ENCODE measurements at regions not wholly inside any gene's neighbourhood (a gene's known extent, or its start where the extent isn't known, plus 50 kb on each side); places are given as distances from the start of the nearest gene placed in this dataset.

GRCh38 chr1:162966613-162967012 is 102.5 kb upstream of the RGS4 start:
- no peak for DNase-seq (ENCODE audit: low spot score)

GRCh38 chr1:162964901-162965300 is 103.9 kb upstream of the CCDC190 start:
- no peak for DNase-seq (ENCODE audit: low spot score)

GRCh38 chr1:162956922-162957321 is 95.9 kb upstream of the CCDC190 start:
- DNase-seq (ENCODE audit: low spot score), result no peak

- no peak for DNase-seq (ENCODE audit: low spot score)
Observed at GRCh38 chr1:162954824-162955223, 93.8 kb upstream of the CCDC190 start.

GRCh38 chr1:162952956-162953355 is 92.0 kb upstream of the CCDC190 start:
- DNase-seq (ENCODE audit: low spot score), result no peak

GRCh38 chr1:162951553-162952315 is 90.8 kb upstream of the CCDC190 start:
- no peak for DNase-seq (ENCODE audit: low spot score)

GRCh38 chr1:162950187-162950586 is 89.2 kb upstream of the CCDC190 start:
- no peak for DNase-seq (ENCODE audit: low spot score)

GRCh38 chr1:162946701-162947100 is 85.7 kb upstream of the CCDC190 start:
- DNase-seq (ENCODE audit: low spot score), result no peak

- DNase-seq (ENCODE audit: low spot score), result no peak
Observed at GRCh38 chr1:162944974-162945674, 84.1 kb upstream of the CCDC190 start.

- peak; percentile 30 for DNase-seq (ENCODE audit: low spot score)
Observed at GRCh38 chr1:162943622-162944021, 82.6 kb upstream of the CCDC190 start.

GRCh38 chr1:162942916-162943559 is 82.1 kb upstream of the CCDC190 start:
- peak; percentile 8 for DNase-seq (ENCODE audit: low spot score)

- DNase-seq (ENCODE audit: low spot score), result no peak
Observed at GRCh38 chr1:162941024-162941423, 80.0 kb upstream of the CCDC190 start.

GRCh38 chr1:162939035-162939434 is 78.1 kb upstream of the CCDC190 start:
- no peak for DNase-seq (ENCODE audit: low spot score)

- no peak for DNase-seq (ENCODE audit: low spot score)
Observed at GRCh38 chr1:162937716-162938395, 76.9 kb upstream of the CCDC190 start.

- DNase-seq (ENCODE audit: low spot score), result no peak
Observed at GRCh38 chr1:162930976-162931560, 70.1 kb upstream of the CCDC190 start.

- DNase-seq (ENCODE audit: low spot score), result no peak
Observed at GRCh38 chr1:162930532-162930931, 69.6 kb upstream of the CCDC190 start.

- no peak for DNase-seq (ENCODE audit: low spot score)
Observed at GRCh38 chr1:162929177-162929576, 68.2 kb upstream of the CCDC190 start.

- no peak for DNase-seq (ENCODE audit: low spot score)
Observed at GRCh38 chr1:162928141-162928540, 67.2 kb upstream of the CCDC190 start.

- no peak for DNase-seq (ENCODE audit: low spot score)
Observed at GRCh38 chr1:162927421-162927820, 66.4 kb upstream of the CCDC190 start.

- no peak for DNase-seq (ENCODE audit: low spot score)
Observed at GRCh38 chr1:162926906-162927305, 65.9 kb upstream of the CCDC190 start.

- DNase-seq (ENCODE audit: low spot score), result no peak
Observed at GRCh38 chr1:162924179-162924578, 63.2 kb upstream of the CCDC190 start.

- DNase-seq (ENCODE audit: low spot score), result no peak
Observed at GRCh38 chr1:162922201-162922600, 61.2 kb upstream of the CCDC190 start.

Data from iPS-NIHi11 (cell line).